H1 (cell line): ENCODE measurements at regions not wholly inside any gene's neighbourhood (a gene's known extent, or its start where the extent isn't known, plus 50 kb on each side); places are given as distances from the start of the nearest gene placed in this dataset.

ENCODE experiments used
- CTCF ChIA-PET: fragments of 300-600 bp; sonication (Branson Sonifier 250); formaldehyde crosslinking; loops from one replicate; lab custom pipeline; 2021; ENCODE audit not compliant: partially characterized antibody; lab: Charles Lee
- POLR2A ChIA-PET: fragments of 300-600 bp; sonication (Branson Sonifier 250); formaldehyde crosslinking; loops from one replicate; lab custom pipeline; 2021; ENCODE audit warnings: inconsistent platforms; ENCODE audit not compliant: partially characterized antibody; lab: Charles Lee
- DNase-seq, 2 experiments: peaks; one replicate each; pipeline versions ENCODE4 v3.0.0 to v3.0.0-alpha.2; 2010 to 2022; ENCODE audit warnings: low spot score in 2 of 2, low read depth in 1 of 2, mixed read lengths in 1 of 2
- FAIRE-seq: peaks from 2 replicates; lab custom pipeline; 2011; peaks lifted over from hg19 to GRCh38; lab: Jason Lieb, UNC
- H2AFZ ChIP-seq: 2 replicates; pipeline ENCODE4 v1.8.1; 2012; ENCODE audit warnings: low read length, inconsistent platforms
- H2AK5ac ChIP-seq: 2 replicates; pipeline ENCODE4 v1.6.1; 2013; ENCODE audit warnings: low read depth, low read length
- H2BK120ac ChIP-seq: replicated peaks from 2 replicates; pipeline ENCODE3; 2013; ENCODE audit warnings: low read depth, low read length, inconsistent platforms
- H2BK12ac ChIP-seq: 2 replicates; pipeline ENCODE4 v1.6.1; 2013; ENCODE audit warnings: low read depth, low read length
- H2BK15ac ChIP-seq: 2 replicates; pipeline ENCODE4 v1.6.1; 2013; ENCODE audit warnings: low read length
- H2BK20ac ChIP-seq: 2 replicates; pipeline ENCODE4 v1.6.1; 2013; ENCODE audit warnings: low read length
- H2BK5ac ChIP-seq: 2 replicates; pipeline ENCODE4 v1.6.1; 2013; ENCODE audit warnings: low read depth, low read length
- H3K14ac ChIP-seq: 2 replicates; pipeline ENCODE4 v1.6.1; 2013; ENCODE audit warnings: inconsistent platforms; ENCODE audit not compliant: insufficient read length
- H3K18ac ChIP-seq: 2 replicates; pipeline ENCODE4 v1.6.1; 2013; ENCODE audit warnings: low read length; ENCODE audit errors: extremely low read depth
- H3K23ac ChIP-seq: 2 replicates; pipeline ENCODE4 v1.6.1; 2013; ENCODE audit warnings: inconsistent platforms; ENCODE audit not compliant: insufficient read length
- H3K23me2 ChIP-seq: 2 replicates; pipeline ENCODE4 v1.6.1; 2013; ENCODE audit warnings: low read depth, low read length
- H3K27ac ChIP-seq: 2 replicates; pipeline ENCODE4 v1.6.1; 2011; ENCODE audit warnings: low read depth, low read length, inconsistent platforms
- H3K27me3 ChIP-seq, 4 experiments: replicated peaks in 1 of 4; 1 replicate in 1 of 4; 2 replicates in 3 of 4; pipeline versions ENCODE4 v1.6.1 to v1.8.1; 2011 to 2013; ENCODE audit warnings: low read length in 3 of 4, mild to moderate bottlenecking in 3 of 4, inconsistent platforms in 2 of 4, mixed read lengths in 2 of 4, moderate library complexity in 1 of 4; ENCODE audit not compliant: control insufficient read depth in 3 of 4, insufficient read depth in 3 of 4; ENCODE audit errors: extremely low read depth in 1 of 4
- H3K36me3 ChIP-seq, 4 experiments: 2 replicates each; pipeline versions ENCODE4 v1.6.1 to v1.8.1; 2011 to 2013; ENCODE audit warnings: mild to moderate bottlenecking in 4 of 4, low read length in 3 of 4, moderate library complexity in 2 of 4, control low read depth in 1 of 4, inconsistent platforms in 1 of 4; ENCODE audit not compliant: insufficient read depth in 4 of 4, control insufficient read depth in 2 of 4
- H3K4ac ChIP-seq: replicated peaks from 2 replicates; pipeline ENCODE3; 2013; ENCODE audit warnings: low read length, low read depth, mixed read lengths, inconsistent platforms; ENCODE audit not compliant: insufficient read length
- H3K4me1 ChIP-seq, 4 experiments: replicated peaks in 1 of 4; 1 replicate in 1 of 4; 2 replicates in 3 of 4; pipeline versions ENCODE4 v1.6.1 to v1.8.1; 2011 to 2013; ENCODE audit warnings: low read length in 3 of 4, inconsistent platforms in 2 of 4, mixed read lengths in 1 of 4; ENCODE audit not compliant: insufficient read depth in 4 of 4, control insufficient read depth in 3 of 4
- H3K4me2 ChIP-seq, 2 experiments: 2 replicates each; pipeline versions ENCODE4 v1.6.1 to v1.8.1; 2011 to 2013; ENCODE audit warnings: low read depth in 2 of 2, low read length in 2 of 2, control low read depth in 1 of 2, inconsistent platforms in 1 of 2, mild to moderate bottlenecking in 1 of 2; ENCODE audit not compliant: insufficient read depth in 1 of 2
- H3K4me3 ChIP-seq, 4 experiments: fragments of 200-600, 300-600 bp in 1 of 4; sonication (generic), shearing (Covaris generic), sonication (Bioruptor Twin) in 1 of 4; 2 replicates each; pipeline versions ENCODE4 v1.5.1 to v1.8.1; 2011 to 2016; ENCODE audit warnings: low read length in 4 of 4, low read depth in 3 of 4, control low read depth in 2 of 4, inconsistent platforms in 2 of 4, mild to moderate bottlenecking in 2 of 4, mixed read lengths in 1 of 4, moderate library complexity in 1 of 4; ENCODE audit not compliant: insufficient read depth in 2 of 4; ENCODE audit errors: extremely low read depth in 1 of 4
- H3K56ac ChIP-seq: replicated peaks from 2 replicates; pipeline ENCODE3; 2013; ENCODE audit warnings: low read depth, mild to moderate bottlenecking, mixed read lengths, low read length, inconsistent platforms; ENCODE audit not compliant: insufficient read length
- H3K79me1 ChIP-seq: 2 replicates; pipeline ENCODE4 v1.6.1; 2013; ENCODE audit warnings: low read depth, low read length, control low read depth
- H3K79me2 ChIP-seq, 2 experiments: 2 replicates each; pipeline versions ENCODE4 v1.6.1 to v1.8.1; 2012 to 2013; ENCODE audit warnings: low read length in 2 of 2, mild to moderate bottlenecking in 2 of 2, inconsistent platforms in 1 of 2; ENCODE audit not compliant: insufficient read depth in 2 of 2, control insufficient read depth in 1 of 2
- H3K9ac ChIP-seq, 4 experiments: replicated peaks in 1 of 4; 1 replicate in 1 of 4; 2 replicates in 3 of 4; pipeline versions ENCODE4 v1.6.1 to v1.8.1; 2011 to 2013; ENCODE audit warnings: low read depth in 3 of 4, low read length in 3 of 4, control low read depth in 2 of 4, mild to moderate bottlenecking in 2 of 4, moderate library complexity in 2 of 4, inconsistent platforms in 1 of 4; ENCODE audit errors: extremely low read depth in 1 of 4
- H3K9me3 ChIP-seq, 2 experiments: 2 replicates each; pipeline versions ENCODE4 v1.6.1 to v1.8.1; 2012 to 2013; ENCODE audit warnings: mild to moderate bottlenecking in 2 of 2, moderate library complexity in 2 of 2, control low read depth in 1 of 2, inconsistent platforms in 1 of 2, low read depth in 1 of 2, low read length in 1 of 2, mixed read lengths in 1 of 2; ENCODE audit not compliant: insufficient read depth in 2 of 2
- H4K20me1 ChIP-seq, 2 experiments: replicated peaks in 1 of 2; 2 replicates each; pipeline versions ENCODE3 to v1.8.1; 2011 to 2013; ENCODE audit warnings: inconsistent platforms in 2 of 2, low read length in 2 of 2, mild to moderate bottlenecking in 1 of 2; ENCODE audit not compliant: insufficient read depth in 2 of 2, control insufficient read depth in 1 of 2
- H4K5ac ChIP-seq: 2 replicates; pipeline ENCODE4 v1.6.1; 2013; ENCODE audit warnings: low read length, low read depth, mixed read lengths, inconsistent platforms; ENCODE audit not compliant: insufficient read length
- H4K8ac ChIP-seq: 2 replicates; pipeline ENCODE4 v1.8.0; 2013; ENCODE audit warnings: mild to moderate bottlenecking, moderate library complexity, low read length, inconsistent platforms; ENCODE audit not compliant: insufficient read depth; ENCODE audit errors: extremely low read depth
- H4K91ac ChIP-seq: replicated peaks from 2 replicates; pipeline ENCODE3; 2013; ENCODE audit warnings: low read length, mixed read lengths, inconsistent platforms; ENCODE audit not compliant: insufficient read length
- KDM5A ChIP-seq: fragments of 200-600 bp; IDR thresholded peaks from 2 replicates; pipeline ENCODE4 v1.7.1; 2012; ENCODE audit warnings: mild to moderate bottlenecking, low read length, inconsistent platforms, mixed read lengths
- MAFK ChIP-seq: IDR thresholded peaks from 2 replicates; pipeline ENCODE4 v1.6.1; 2012; ENCODE audit warnings: low read depth, mild to moderate bottlenecking, improper control_type of control experiment, low read length
- WGBS, 2 experiments: shearing (Covaris generic) in 1 of 2; methylation state at CpG; one replicate each; pipeline versions ENCODE4 v1.1.6 to v1.1.7; 2013 to 2015; ENCODE audit warnings: low lambda C conversion rate in 2 of 2, mixed read lengths in 2 of 2, inconsistent platforms in 1 of 2, low coverage in 1 of 2, missing lambda C conversion rate in 1 of 2; ENCODE audit not compliant: insufficient replicate concordance in 2 of 2, insufficient coverage in 1 of 2, insufficient read length in 1 of 2; ENCODE audit errors: extremely low coverage in 1 of 2, missing lambda C conversion rate in 1 of 2; 5-methylcytosine and 5-hydroxymethylcytosine counted together
- TF ChIP-seq, protein P1 (sequence below): IDR thresholded peaks from 2 replicates; pipeline ENCODE4 v1.6.1; 2011; ENCODE audit warnings: low read depth, mild to moderate bottlenecking, low read length; ENCODE audit not compliant: insufficient read depth

DNA sequence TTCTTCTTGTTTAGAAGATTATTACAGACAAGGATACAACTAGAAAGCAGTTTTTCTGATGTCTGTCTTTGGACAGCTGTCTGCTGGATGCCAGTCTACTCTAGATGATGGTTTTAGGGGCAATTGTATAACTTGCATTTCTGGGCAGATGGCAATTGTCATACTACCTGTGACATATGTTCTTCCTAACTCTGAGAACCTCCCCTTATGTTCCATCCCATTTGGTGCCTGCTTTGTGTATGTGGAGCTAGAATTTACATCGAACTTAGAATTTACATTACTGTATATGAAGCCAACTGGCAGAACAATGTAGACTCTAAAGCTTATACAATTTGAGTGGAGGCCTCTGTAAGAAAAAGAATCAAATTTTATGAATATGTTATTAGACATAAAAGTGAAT, 430.2 kb upstream of the SEL1L start:
- no peaks in the 10 kb centered on the region for H3K79me1 ChIP-seq
- no peak overlapping the region for H2AFZ ChIP-seq
- H2BK12ac ChIP-seq, result no peak overlapping the region
- H2BK20ac ChIP-seq, result no peak overlapping the region
- WGBS, 2 experiments, result 95% methylated on average over 1 of the region's 1 CpG; no CpG with 5 or more reads in 1 of the 2 experiments
- H4K8ac ChIP-seq, result no peak overlapping the region
- no peak overlapping the region for H3K18ac ChIP-seq
- H3K23me2 ChIP-seq, result no peaks in the 10 kb centered on the region
- no peak overlapping the region for H3K9ac ChIP-seq
- H4K91ac ChIP-seq, result no peak overlapping the region
- no peaks in the 10 kb centered on the region for H3K27me3 ChIP-seq
- CTCF ChIA-PET, result no interaction called here
- no peaks in the 10 kb centered on the region for H4K20me1 ChIP-seq
- H3K23ac ChIP-seq, result no peak overlapping the region
- POLR2A ChIA-PET, result no interaction called here
- H3K4ac ChIP-seq, result no peak overlapping the region
- TF ChIP-seq, protein P1, sequence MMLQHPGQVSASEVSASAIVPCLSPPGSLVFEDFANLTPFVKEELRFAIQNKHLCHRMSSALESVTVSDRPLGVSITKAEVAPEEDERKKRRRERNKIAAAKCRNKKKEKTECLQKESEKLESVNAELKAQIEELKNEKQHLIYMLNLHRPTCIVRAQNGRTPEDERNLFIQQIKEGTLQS, result no peak
- no peak for TF ChIP-seq MAFK
- TF ChIP-seq KDM5A, result no peak
- TF ChIP-seq, all 59 proteins: peak for 0
- Histone ChIP-seq H2BK120ac (no peak overlapping the region), H3K9me3 (peaks cover 1 to 3% of the 10 kb centered on the region in 2 experiments; a peak in 2 of 4 replicates), H3K4me2 (no peak overlapping the region), H2BK15ac (no peak overlapping the region), H3K14ac (no peak overlapping the region), H3K56ac (no peak overlapping the region), H3K4me1 (no peaks in the 10 kb centered on the region), H3K4me3 (no peak overlapping the region), H3K79me2 (no peaks in the 10 kb centered on the region), H3K27ac (no peak overlapping the region), H2AK5ac (no peak overlapping the region), H3K36me3 (no peaks in the 10 kb centered on the region), H2BK5ac (no peak overlapping the region), H4K5ac (no peak overlapping the region)
- FAIRE-seq (no peak), DNase-seq (no peak)
